Vagina (tissue), 2 donors: ENCODE measurements at regions not wholly inside any gene's neighbourhood (a gene's known extent, or its start where the extent isn't known, plus 50 kb on each side); places are given as distances from the start of the nearest gene placed in this dataset.
"Not testable (repeated sequence)": the region's sequence is repeated elsewhere in the genome, so short reads cannot be mapped to it uniquely, and the experiment has no call there.

Experiments used
- DNase-seq, 2 donors: peaks; one replicate each; pipeline ENCODE4 v3.0.0-alpha.2; 2017; ENCODE audit errors: extremely low spot score in 2 of 2
- H3K27ac ChIP-seq: fragments of 200-600 bp; sonication (generic); one replicate; pipeline ENCODE4 v1.5.1; 2019
- H3K27me3 ChIP-seq: fragments of 200-600 bp; sonication (generic); one replicate; pipeline ENCODE4 v1.5.1; 2019
- H3K36me3 ChIP-seq, 2 donors: fragments of 200-600 bp; sonication (generic); one replicate each; pipeline ENCODE4 v1.5.1; 2017 to 2019
- H3K4me1 ChIP-seq: fragments of 200-600 bp; sonication (generic); one replicate; pipeline ENCODE4 v1.5.1; 2019
- H3K4me3 ChIP-seq, 2 donors: fragments of 200-600 bp; sonication (generic); 1 replicate in 1 of 2; 2 replicates in 1 of 2; pipeline ENCODE4 v1.5.1; 2016 to 2019
- H3K9me3 ChIP-seq: fragments of 200-600 bp; sonication (generic); one replicate; pipeline ENCODE4 v1.5.1; 2019
- CTCF ChIP-seq, 3 experiments: fragments of 450-650 bp in 2 of 3; fragments of 200-600 bp in 1 of 3; sonication (generic) in 1 of 3; IDR thresholded peaks; one replicate each; pipeline ENCODE4 v1.5.1; 2017 to 2019; ENCODE audit warnings: antibody characterized with exemption in 3 of 3, mild to moderate bottlenecking in 2 of 3, moderate library complexity in 2 of 3
- POLR2A ChIP-seq, 2 donors: fragments of 450-650 bp; IDR thresholded peaks; one replicate each; pipeline ENCODE4 v1.6.1; 2017; ENCODE audit warnings: antibody characterized with exemption in 2 of 2, mild to moderate bottlenecking in 2 of 2, moderate library complexity in 2 of 2
- POLR2AphosphoS5 ChIP-seq, 2 donors: sonication (generic); formaldehyde crosslinking; IDR thresholded peaks; one replicate each; pipeline ENCODE4 v1.9.0; 2017; ENCODE audit warnings: antibody characterized with exemption in 2 of 2, mild to moderate bottlenecking in 2 of 2, low read depth in 1 of 2; ENCODE audit not compliant: insufficient read depth in 1 of 2
- intact Hi-C: fragments of 100-400 bp; cut with DNase I; formaldehyde crosslinking; loops from one replicate; pipeline ENCODE4 v1.15.1; 2023

GRCh38 chr1:234913771-234914170 lies 214.9 kb downstream of the TOMM20 start:
- Histone ChIP-seq H3K4me1 (peaks cover 49% of the 10 kb centered on the region), H3K36me3 (no peaks in the 10 kb centered on the region), H3K27me3 (no peaks in the 10 kb centered on the region), H3K27ac (no peak overlapping the region), H3K9me3 (no peaks in the 10 kb centered on the region), H3K4me3 (no peak overlapping the region)
- TF ChIP-seq POLR2AphosphoS5 (IDR thresholded peaks at IDR 0.05; ENCODE audit: insufficient read depth in 1 of 2, low read depth in 1 of 2) (no peak), POLR2A (IDR thresholded peaks at IDR 0.05) (no peak), CTCF (IDR thresholded peaks at IDR 0.05) (no peak)
- no peak for DNase-seq
- intact Hi-C loops, result no loop called here

- Histone ChIP-seq H3K4me1 (peaks cover 49% of the 10 kb centered on the region), H3K4me3 (no peak overlapping the region), H3K9me3 (no peaks in the 10 kb centered on the region), H3K36me3 (no peaks in the 10 kb centered on the region), H3K27ac (no peak overlapping the region), H3K27me3 (no peaks in the 10 kb centered on the region)
- intact Hi-C loops, result no loop called here
- no peak for TF ChIP-seq CTCF (IDR thresholded peaks at IDR 0.05)
- TF ChIP-seq POLR2A (IDR thresholded peaks at IDR 0.05), result no peak
- TF ChIP-seq POLR2AphosphoS5 (IDR thresholded peaks at IDR 0.05; ENCODE audit: insufficient read depth in 1 of 2, low read depth in 1 of 2), result no peak
- DNase-seq, result no peak
Observed at GRCh38 chr1:234913278-234913649, 215.4 kb downstream of the TOMM20 start.

- Histone ChIP-seq H3K4me3 (no peak overlapping the region), H3K9me3 (no peaks in the 10 kb centered on the region), H3K27me3 (no peaks in the 10 kb centered on the region), H3K27ac (peak overlapping the region; percentile 24), H3K4me1 (peaks cover 45% of the 10 kb centered on the region), H3K36me3 (no peaks in the 10 kb centered on the region)
- no peak for TF ChIP-seq POLR2A (IDR thresholded peaks at IDR 0.05)
- TF ChIP-seq POLR2AphosphoS5 (IDR thresholded peaks at IDR 0.05; ENCODE audit: insufficient read depth in 1 of 2, low read depth in 1 of 2), result no peak
- TF ChIP-seq CTCF (IDR thresholded peaks at IDR 0.05), result no peak
- DNase-seq, result no peak
- intact Hi-C loops, result no loop called here
Observed at GRCh38 chr1:234912548-234913277, 215.9 kb downstream of the TOMM20 start.

- TF ChIP-seq POLR2A (IDR thresholded peaks at IDR 0.05) (no peak), CTCF (IDR thresholded peaks at IDR 0.05) (no peak), POLR2AphosphoS5 (IDR thresholded peaks at IDR 0.05; ENCODE audit: insufficient read depth in 1 of 2, low read depth in 1 of 2) (no peak)
- peaks cover 36% of the 10 kb centered on the region for H3K4me1 ChIP-seq
- no peak overlapping the region for H3K4me3 ChIP-seq
- peak overlapping the region; percentile 24 for H3K27ac ChIP-seq
- intact Hi-C loops, result no loop called here
- H3K36me3 ChIP-seq, result no peaks in the 10 kb centered on the region
- DNase-seq, result no peak
- no peaks in the 10 kb centered on the region for H3K9me3 ChIP-seq
- no peaks in the 10 kb centered on the region for H3K27me3 ChIP-seq
Observed at GRCh38 chr1:234911787-234912186, 216.8 kb downstream of the TOMM20 start.

GRCh38 chr1:234911136-234911535 lies 217.5 kb downstream of the TOMM20 start:
- intact Hi-C loops, H3K27ac ChIP-seq, DNase-seq, H3K9me3 ChIP-seq, H3K4me3 ChIP-seq, H3K36me3 ChIP-seq, H3K27me3 ChIP-seq: not testable (repeated sequence)
- peaks cover 29% of the 10 kb centered on the region for H3K4me1 ChIP-seq
